B cell (primary cell): ENCODE measurements at regions not wholly inside any gene's neighbourhood (a gene's known extent, or its start where the extent isn't known, plus 50 kb on each side); places are given as distances from the start of the nearest gene placed in this dataset.

Experiments
- ATAC-seq: fragments of 200-7000 bp; cut with Tn5 transposase; one replicate; pipeline ENCODE4 v1.10.0; 2021; ENCODE audit warnings: low read depth, mild to moderate bottlenecking, moderate number of reproducible peaks, moderate library complexity
- CTCF ChIA-PET: fragments of 350-600 bp; sonication (Branson Sonifier 250); formaldehyde crosslinking; loops from one replicate; lab custom pipeline; 2021; ENCODE audit warnings: antibody characterized with exemption, inconsistent platforms; lab: Charles Lee
- POLR2A ChIA-PET: fragments of 350-600 bp; sonication (Branson Sonifier 250); formaldehyde crosslinking; loops from one replicate; lab custom pipeline; 2021; ENCODE audit warnings: antibody characterized with exemption; lab: Charles Lee
- DNase-seq: peaks from one replicate; pipeline ENCODE4 v3.0.0; 2013
- H2AFZ ChIP-seq: 2 replicates; pipeline ENCODE4 v1.6.1; 2012; ENCODE audit warnings: mild to moderate bottlenecking, low read depth, low read length; ENCODE audit not compliant: insufficient read depth, poor library complexity, severe bottlenecking
- H3K27ac ChIP-seq, 2 donors: 1 replicate in 1 of 2; 2 replicates in 1 of 2; pipeline ENCODE4 v1.5.1; 2012 to 2013; ENCODE audit warnings: low read length in 2 of 2, mild to moderate bottlenecking in 2 of 2, moderate library complexity in 1 of 2
- H3K27me3 ChIP-seq, 4 experiments: fragments of 200-600 bp in 1 of 4; sonication (generic) in 1 of 4; replicated peaks in 1 of 4; 1 replicate in 2 of 4; 2 replicates in 2 of 4; pipeline versions ENCODE4 v1.6.1 to v1.7.0; 2013 to 2016; ENCODE audit warnings: low read length in 3 of 4, mild to moderate bottlenecking in 2 of 4, mixed read lengths in 1 of 4, moderate library complexity in 1 of 4; ENCODE audit not compliant: insufficient read depth in 4 of 4, control insufficient read depth in 3 of 4; ENCODE audit errors: control extremely low read depth in 1 of 4
- H3K36me3 ChIP-seq, 2 experiments: replicated peaks in 1 of 2; 1 replicate in 1 of 2; 2 replicates in 1 of 2; pipeline versions ENCODE4 v1.6.1 to v1.7.1; 2013; ENCODE audit warnings: low read length in 1 of 2; ENCODE audit not compliant: insufficient read depth in 2 of 2, control insufficient read depth in 1 of 2; ENCODE audit errors: control extremely low read depth in 1 of 2, extremely low read depth in 1 of 2
- H3K4me1 ChIP-seq, 2 donors: fragments of 200-600 bp in 1 of 2; sonication (generic) in 1 of 2; 1 replicate in 1 of 2; 2 replicates in 1 of 2; pipeline versions ENCODE4 v1.5.1 to v1.6.1; 2013 to 2017; ENCODE audit warnings: low read length in 2 of 2; ENCODE audit not compliant: control insufficient read depth in 2 of 2, insufficient read depth in 2 of 2
- H3K4me2 ChIP-seq: replicated peaks from 2 replicates; pipeline ENCODE3; 2012; ENCODE audit warnings: mild to moderate bottlenecking, low read depth, low read length; ENCODE audit not compliant: poor library complexity, severe bottlenecking
- H3K4me3 ChIP-seq, 5 experiments: fragments of 200-600 bp in 1 of 5; sonication (generic) in 1 of 5; 1 replicate in 3 of 5; 2 replicates in 2 of 5; pipeline versions ENCODE4 v1.5.1 to v1.7.0; 2011 to 2016; ENCODE audit warnings: low read length in 4 of 5, mild to moderate bottlenecking in 4 of 5, low read depth in 2 of 5, control low read depth in 1 of 5, moderate library complexity in 1 of 5; ENCODE audit not compliant: insufficient read depth in 1 of 5; ENCODE audit errors: control extremely low read depth in 1 of 5, extremely low read depth in 1 of 5
- H3K79me2 ChIP-seq: fragments of 200-600 bp; sonication (generic); one replicate; pipeline ENCODE4 v1.6.0; 2016; ENCODE audit warnings: low read length; ENCODE audit not compliant: control insufficient read depth, insufficient read depth
- H3K9ac ChIP-seq: fragments of 200-600 bp; sonication (generic); 2 replicates; pipeline ENCODE4 v1.6.1; 2017; ENCODE audit warnings: mild to moderate bottlenecking, low read length, moderate library complexity
- H3K9me3 ChIP-seq, 3 donors: one replicate each; pipeline versions ENCODE4 v1.6.1 to v1.7.1; 2013; ENCODE audit warnings: low read length in 2 of 3; ENCODE audit not compliant: control insufficient read depth in 2 of 3, insufficient read depth in 1 of 3; ENCODE audit errors: control extremely low read depth in 1 of 3
- H4K20me1 ChIP-seq: 2 replicates; pipeline ENCODE4 v1.6.0; 2012; ENCODE audit warnings: mild to moderate bottlenecking, low read length; ENCODE audit not compliant: insufficient read depth, control insufficient read depth, poor library complexity, severe bottlenecking
- H3K27ac Mint-ChIP-seq: one replicate; pipeline ENCODE4 v1.8.0; 2021; ENCODE audit warnings: mixed read lengths
- H3K27me3 Mint-ChIP-seq: one replicate; pipeline ENCODE4 v1.8.0; 2021; ENCODE audit warnings: mixed read lengths
- H3K4me1 Mint-ChIP-seq: one replicate; pipeline ENCODE4 v1.8.0; 2021; ENCODE audit warnings: mixed read lengths
- H3K4me3 Mint-ChIP-seq: one replicate; pipeline ENCODE4 v1.8.0; 2021; ENCODE audit warnings: mixed read lengths
- H3K9me3 Mint-ChIP-seq: one replicate; pipeline ENCODE4 v1.8.0; 2022; ENCODE audit warnings: mixed read lengths; ENCODE audit not compliant: insufficient read depth
- CTCF ChIP-seq: fragments of 200-600 bp; IDR thresholded peaks from one replicate; pipeline ENCODE4 v1.8.0; 2022; ENCODE audit warnings: antibody characterized with exemption, mild to moderate bottlenecking
- EZH2 ChIP-seq: IDR thresholded peaks from 2 replicates; pipeline ENCODE4 v1.6.1; 2012; ENCODE audit warnings: borderline replicate concordance, low read depth, mild to moderate bottlenecking, moderate library complexity, low read length; ENCODE audit not compliant: insufficient read depth, poor library complexity, severe bottlenecking
- WGBS: methylation state at CpG from one replicate; pipeline ENCODE4 v1.1.5; 2013; ENCODE audit warnings: missing lambda C conversion rate; ENCODE audit not compliant: insufficient coverage; 5-methylcytosine and 5-hydroxymethylcytosine counted together
- intact Hi-C: fragments of 100-400 bp; cut with micrococcal nuclease; formaldehyde crosslinking; loops from one replicate; pipeline ENCODE4 v1.10.0; 2022

- DNase-seq, result no peak
- H3K9me3 Mint-ChIP-seq, result no peaks in the 10 kb centered on the region
- Histone ChIP-seq H2AFZ (no peak overlapping the region), H3K9me3 (peaks cover 0 to 4% (median 0%) of the 10 kb centered on the region in 3 donors), H3K27ac (no peak overlapping the region), H3K36me3 (no peaks in the 10 kb centered on the region), H3K9ac (no peak overlapping the region), H3K79me2 (no peaks in the 10 kb centered on the region), H3K4me2 (no peak overlapping the region), H4K20me1 (no peaks in the 10 kb centered on the region), H3K4me3 (no peak overlapping the region), H3K27me3 (no peaks in the 10 kb centered on the region), H3K4me1 (peaks cover 4 to 5% of the 10 kb centered on the region in 2 donors)
- no CpG with 5 or more reads among the region's 5 CpGs for WGBS
- intact Hi-C loops, result loop anchor here (2.0 to 5.0 kb wide), 3 partner anchors 199 to 729 kb away; partner anchors contain the start of gene NRIP1
- H3K4me3 Mint-ChIP-seq, result no peak overlapping the region
- H3K4me1 Mint-ChIP-seq, result peaks cover 36% of the 10 kb centered on the region
- H3K27me3 Mint-ChIP-seq, result no peaks in the 10 kb centered on the region
- ATAC-seq, result no peak
- H3K27ac Mint-ChIP-seq, result no peak overlapping the region
- TF ChIP-seq EZH2 (no peak), CTCF (peak; percentile 80)
- CTCF ChIA-PET, result interaction anchor here (0.6 to 1.7 kb wide), 8 partner anchors 13 to 729 kb away, joined by 3 to 11 read pairs (median 6); no protein-coding TSS in a partner anchor
- POLR2A ChIA-PET, result no interaction called here
These were observed 201.7 kb downstream of the NRIP1 start for GRCh38 chr21:14862794-14863720.

GRCh38 chr21:14858311-14858710 is 206.5 kb downstream of the NRIP1 start:
- H3K4me1 Mint-ChIP-seq, result peaks cover 23% of the 10 kb centered on the region
- peaks cover 3% of the 10 kb centered on the region for H3K9me3 Mint-ChIP-seq
- DNase-seq, result no peak
- H3K27me3 Mint-ChIP-seq, result no peaks in the 10 kb centered on the region
- H3K27ac Mint-ChIP-seq, result no peak overlapping the region
- H3K27me3 ChIP-seq, result no peaks in the 10 kb centered on the region
- no peak overlapping the region for H3K9ac ChIP-seq
- H2AFZ ChIP-seq, result no peak overlapping the region
- H3K36me3 ChIP-seq, result no peaks in the 10 kb centered on the region
- H3K79me2 ChIP-seq, result no peaks in the 10 kb centered on the region
- H3K4me3 Mint-ChIP-seq, result no peak overlapping the region
- intact Hi-C loops, result no loop called here
- TF ChIP-seq EZH2 (no peak), CTCF (no peak)
- peaks cover 0 to 3% of the 10 kb centered on the region in 2 donors for H3K4me1 ChIP-seq
- H4K20me1 ChIP-seq, result no peaks in the 10 kb centered on the region
- H3K9me3 ChIP-seq, result peaks cover 0 to 4% (median 0%) of the 10 kb centered on the region in 3 donors
- H3K4me3 ChIP-seq, result no peak overlapping the region
- ATAC-seq, result no peak
- ChIA-PET CTCF (no interaction called here), POLR2A (no interaction called here)
- no peak overlapping the region for H3K4me2 ChIP-seq
- no peak overlapping the region for H3K27ac ChIP-seq
- WGBS, result no CpG with 5 or more reads among the region's 2 CpGs
